Activated naive CD4-positive, alpha-beta T cell treated with anti-CD3 and anti-CD28 coated beads for 36 hours (primary cell): ENCODE measurements at regions not wholly inside any gene's neighbourhood (a gene's known extent, or its start where the extent isn't known, plus 50 kb on each side); places are given as distances from the start of the nearest gene placed in this dataset.

Source experiments
- CTCF ChIA-PET: fragments of 350-600 bp; sonication (Branson Sonifier 250); formaldehyde crosslinking; loops from one replicate; lab custom pipeline; 2021; ENCODE audit warnings: antibody characterized with exemption; lab: Charles Lee
- DNase-seq: peaks from one replicate; pipeline ENCODE4 v3.0.0-alpha.2; 2020
- H3K27ac Mint-ChIP-seq: one replicate; pipeline ENCODE4 v1.8.0; 2021; ENCODE audit warnings: mild to moderate bottlenecking, mixed read lengths
- H3K27me3 Mint-ChIP-seq: one replicate; pipeline ENCODE4 v1.8.0; 2021; ENCODE audit warnings: low read depth, mixed read lengths
- H3K36me3 Mint-ChIP-seq: one replicate; pipeline ENCODE4 v1.8.0; 2021; ENCODE audit warnings: low read depth, mixed read lengths
- H3K4me1 Mint-ChIP-seq: one replicate; pipeline ENCODE4 v1.8.0; 2021; ENCODE audit warnings: low read depth, mixed read lengths
- H3K4me3 Mint-ChIP-seq: one replicate; pipeline ENCODE4 v1.8.0; 2021; ENCODE audit warnings: mild to moderate bottlenecking, moderate library complexity, mixed read lengths
- H3K9me3 Mint-ChIP-seq: one replicate; pipeline ENCODE4 v1.8.0; 2021; ENCODE audit warnings: mixed read lengths
- intact Hi-C: fragments of 100-400 bp; cut with micrococcal nuclease; formaldehyde crosslinking; loops from one replicate; pipeline ENCODE4 v1.15.1; 2023

- no peak overlapping the region for H3K4me3 Mint-ChIP-seq
- DNase-seq, result no peak
- intact Hi-C loops, result no loop called here
- peaks cover 2% of the 10 kb centered on the region for H3K9me3 Mint-ChIP-seq
- CTCF ChIA-PET, result no interaction called here
- H3K27me3 Mint-ChIP-seq, result peaks cover 5% of the 10 kb centered on the region
- H3K4me1 Mint-ChIP-seq, result no peaks in the 10 kb centered on the region
- H3K36me3 Mint-ChIP-seq, result no peaks in the 10 kb centered on the region
- H3K27ac Mint-ChIP-seq, result no peak overlapping the region
These were observed 521.2 kb upstream of the DAB1 start for GRCh38 chr1:57945045-57945444.

- Mint-ChIP-seq H3K27me3 (peaks cover 9% of the 10 kb centered on the region), H3K4me1 (no peaks in the 10 kb centered on the region), H3K36me3 (no peaks in the 10 kb centered on the region), H3K9me3 (peaks cover 2% of the 10 kb centered on the region), H3K4me3 (no peak overlapping the region), H3K27ac (no peak overlapping the region)
- CTCF ChIA-PET, result no interaction called here
- no peak for DNase-seq
- intact Hi-C loops, result no loop called here
These were observed 519.5 kb upstream of the DAB1 start for GRCh38 chr1:57943365-57943764.

GRCh38 chr1:57934745-57935144 lies 510.9 kb upstream of the DAB1 start:
- H3K27ac Mint-ChIP-seq, result no peak overlapping the region
- H3K4me3 Mint-ChIP-seq, result no peak overlapping the region

GRCh38 chr1:57927003-57927402 lies 503.1 kb upstream of the DAB1 start:
- no peak overlapping the region for H3K27ac Mint-ChIP-seq
- no peaks in the 10 kb centered on the region for H3K9me3 Mint-ChIP-seq
- peaks cover 3% of the 10 kb centered on the region for H3K27me3 Mint-ChIP-seq
- intact Hi-C loops, result no loop called here
- H3K36me3 Mint-ChIP-seq, result no peaks in the 10 kb centered on the region
- H3K4me1 Mint-ChIP-seq, result no peaks in the 10 kb centered on the region
- CTCF ChIA-PET, result no interaction called here
- H3K4me3 Mint-ChIP-seq, result no peak overlapping the region
- DNase-seq, result no peak

More at GRCh38 chr1:57934745-57935144, 510.9 kb upstream of the DAB1 start:
- H3K4me1 Mint-ChIP-seq, result no peaks in the 10 kb centered on the region
- H3K36me3 Mint-ChIP-seq, result no peaks in the 10 kb centered on the region
- intact Hi-C loops, result no loop called here
- CTCF ChIA-PET, result no interaction called here
- peaks cover 7% of the 10 kb centered on the region for H3K27me3 Mint-ChIP-seq
- no peak for DNase-seq
- no peaks in the 10 kb centered on the region for H3K9me3 Mint-ChIP-seq

GRCh38 chr1:57926025-57926552 lies 502.2 kb upstream of the DAB1 start:
- no peaks in the 10 kb centered on the region for H3K36me3 Mint-ChIP-seq
- intact Hi-C loops, result no loop called here
- no peaks in the 10 kb centered on the region for H3K9me3 Mint-ChIP-seq
- H3K27ac Mint-ChIP-seq, result no peak overlapping the region
- peaks cover 4% of the 10 kb centered on the region for H3K27me3 Mint-ChIP-seq
- no peak for DNase-seq
- no peaks in the 10 kb centered on the region for H3K4me1 Mint-ChIP-seq
- CTCF ChIA-PET, result no interaction called here
- no peak overlapping the region for H3K4me3 Mint-ChIP-seq

- CTCF ChIA-PET, result no interaction called here
- Mint-ChIP-seq H3K9me3 (no peaks in the 10 kb centered on the region), H3K27ac (no peak overlapping the region), H3K4me3 (no peak overlapping the region), H3K4me1 (no peaks in the 10 kb centered on the region), H3K36me3 (no peaks in the 10 kb centered on the region), H3K27me3 (peaks cover 4% of the 10 kb centered on the region)
- no peak for DNase-seq
- intact Hi-C loops, result no loop called here
These were observed 501.4 kb upstream of the DAB1 start for GRCh38 chr1:57925226-57925625.

- peaks cover 2% of the 10 kb centered on the region for H3K27me3 Mint-ChIP-seq
- H3K36me3 Mint-ChIP-seq, result no peaks in the 10 kb centered on the region
- CTCF ChIA-PET, result no interaction called here
- intact Hi-C loops, result no loop called here
- H3K9me3 Mint-ChIP-seq, result no peaks in the 10 kb centered on the region
- no peaks in the 10 kb centered on the region for H3K4me1 Mint-ChIP-seq
- no peak for DNase-seq
- H3K27ac Mint-ChIP-seq, result no peak overlapping the region
- no peak overlapping the region for H3K4me3 Mint-ChIP-seq
These were observed 498.3 kb upstream of the DAB1 start for GRCh38 chr1:57922130-57922529.

GRCh38 chr1:57916041-57916440 lies 492.2 kb upstream of the DAB1 start:
- DNase-seq, result no peak

GRCh38 chr1:57911427-57911826 lies 487.6 kb upstream of the DAB1 start:
- intact Hi-C loops, result no loop called here
- H3K36me3 Mint-ChIP-seq, result no peaks in the 10 kb centered on the region
- CTCF ChIA-PET, result interaction anchor here (0.7 kb wide), 1 partner anchor 29 kb away, joined by 3 read pairs; no protein-coding TSS in a partner anchor
- H3K4me3 Mint-ChIP-seq, result no peak overlapping the region
- peaks cover 2% of the 10 kb centered on the region for H3K27me3 Mint-ChIP-seq
- H3K9me3 Mint-ChIP-seq, result no peaks in the 10 kb centered on the region
- no peaks in the 10 kb centered on the region for H3K4me1 Mint-ChIP-seq
- DNase-seq, result no peak
- no peak overlapping the region for H3K27ac Mint-ChIP-seq

More at GRCh38 chr1:57916041-57916440, 492.2 kb upstream of the DAB1 start:
- H3K27ac Mint-ChIP-seq, result no peak overlapping the region
- intact Hi-C loops, result no loop called here
- H3K9me3 Mint-ChIP-seq, result no peaks in the 10 kb centered on the region
- CTCF ChIA-PET, result no interaction called here
- no peaks in the 10 kb centered on the region for H3K36me3 Mint-ChIP-seq
- H3K4me1 Mint-ChIP-seq, result no peaks in the 10 kb centered on the region
- H3K4me3 Mint-ChIP-seq, result no peak overlapping the region
- H3K27me3 Mint-ChIP-seq, result peaks cover 2% of the 10 kb centered on the region

GRCh38 chr1:57910782-57911181 lies 486.9 kb upstream of the DAB1 start:
- Mint-ChIP-seq H3K36me3 (no peaks in the 10 kb centered on the region), H3K27ac (no peak overlapping the region), H3K9me3 (no peaks in the 10 kb centered on the region), H3K4me1 (no peaks in the 10 kb centered on the region), H3K27me3 (peaks cover 2% of the 10 kb centered on the region), H3K4me3 (no peak overlapping the region)
- intact Hi-C loops, result no loop called here
- DNase-seq, result no peak
- CTCF ChIA-PET, result no interaction called here

- no peak for DNase-seq
- intact Hi-C loops, result no loop called here
- no peaks in the 10 kb centered on the region for H3K4me1 Mint-ChIP-seq
- CTCF ChIA-PET, result no interaction called here
- no peak overlapping the region for H3K27ac Mint-ChIP-seq
- no peaks in the 10 kb centered on the region for H3K36me3 Mint-ChIP-seq
- no peak overlapping the region for H3K4me3 Mint-ChIP-seq
- H3K27me3 Mint-ChIP-seq, result peaks cover 2% of the 10 kb centered on the region
- no peaks in the 10 kb centered on the region for H3K9me3 Mint-ChIP-seq
These were observed 486.4 kb upstream of the DAB1 start for GRCh38 chr1:57910305-57910704.

- Mint-ChIP-seq H3K36me3 (no peaks in the 10 kb centered on the region), H3K27ac (no peak overlapping the region), H3K4me1 (no peaks in the 10 kb centered on the region), H3K4me3 (no peak overlapping the region), H3K27me3 (peaks cover 2% of the 10 kb centered on the region), H3K9me3 (no peaks in the 10 kb centered on the region)
- DNase-seq, result no peak
- intact Hi-C loops, result no loop called here
- CTCF ChIA-PET, result interaction anchor here (0.7 kb wide), 1 partner anchor 256 kb away, joined by 3 read pairs; no protein-coding TSS in a partner anchor
These were observed 484.5 kb upstream of the DAB1 start for GRCh38 chr1:57908147-57908890.

GRCh38 chr1:57901208-57901919 lies 477.5 kb upstream of the DAB1 start:
- Mint-ChIP-seq H3K4me3 (no peak overlapping the region), H3K36me3 (no peaks in the 10 kb centered on the region), H3K9me3 (no peaks in the 10 kb centered on the region), H3K27me3 (no peaks in the 10 kb centered on the region), H3K27ac (no peak overlapping the region), H3K4me1 (no peaks in the 10 kb centered on the region)
- DNase-seq, result no peak
- intact Hi-C loops, result no loop called here
- CTCF ChIA-PET, result no interaction called here
